Stimulated activated CD4-positive, alpha-beta T cell treated with anti-CD3 and anti-CD28 coated beads, Interleukin-15, amount 100 ng/mL, for 48 hours (primary cell): ENCODE measurements at regions not wholly inside any gene's neighbourhood (a gene's known extent, or its start where the extent isn't known, plus 50 kb on each side); places are given as distances from the start of the nearest gene placed in this dataset.
"Not testable (repeated sequence)": the region's sequence is repeated elsewhere in the genome, so short reads cannot be mapped to it uniquely, and the experiment has no call there.

ENCODE experiments used
- DNase-seq, 2 donors: peaks; one replicate each; pipeline ENCODE4 v3.0.0-alpha.2; 2020; ENCODE audit warnings: low read depth in 2 of 2

DNA sequence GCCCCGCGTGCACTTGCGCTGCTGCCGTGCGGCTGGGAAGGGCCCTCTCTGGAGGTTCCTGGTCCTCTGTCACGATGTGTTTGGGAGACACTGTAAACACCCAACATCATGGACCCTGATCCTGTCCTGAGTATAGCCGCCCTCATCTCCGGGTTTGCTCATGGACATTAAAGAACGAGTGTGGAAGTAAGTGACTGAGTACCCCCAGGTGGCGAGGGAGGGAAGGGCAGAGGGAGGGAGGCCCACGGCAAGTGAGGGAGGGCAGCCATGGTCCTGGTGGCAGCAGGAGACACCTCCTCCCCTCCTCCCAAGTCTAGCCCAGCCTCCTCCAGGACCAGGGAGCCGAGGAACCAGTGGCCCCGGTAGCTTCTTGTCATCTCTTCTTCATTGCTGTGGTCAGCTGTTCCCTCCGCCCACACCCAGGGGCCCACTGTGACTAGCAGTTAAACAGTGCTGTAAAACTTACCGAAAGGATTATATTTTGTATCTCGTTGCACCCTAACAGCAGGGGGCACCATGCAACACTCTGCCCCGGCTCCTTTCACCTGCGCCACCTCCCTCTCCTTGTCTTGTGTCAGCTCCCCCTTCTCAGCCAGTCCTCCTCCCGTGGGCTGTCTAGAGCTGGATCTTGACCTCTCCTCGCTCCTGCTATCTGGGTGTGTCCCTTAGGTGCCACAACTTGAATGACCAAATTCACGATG lies 566.5 kb upstream of the B3GAT1 start:
- no peak for DNase-seq

DNA sequence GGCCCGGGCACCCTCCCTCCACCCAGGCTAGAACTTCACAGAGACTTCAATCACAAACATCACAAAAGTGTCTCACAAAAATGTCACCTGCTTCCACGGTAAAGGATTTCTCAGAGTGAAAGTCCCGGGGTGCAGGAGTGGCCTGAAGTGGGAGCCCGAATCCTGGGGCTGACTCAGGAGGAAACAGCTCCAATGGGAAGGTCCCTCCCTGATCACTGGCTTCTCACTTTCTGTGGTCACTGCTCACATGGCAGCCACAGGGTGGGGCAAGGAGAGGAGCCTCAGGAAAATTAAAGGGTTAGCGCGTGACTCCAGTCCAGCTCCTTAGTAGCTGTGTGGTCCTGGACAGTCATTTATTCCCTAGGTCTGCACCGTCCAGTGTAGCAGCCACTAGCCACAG lies 564.5 kb upstream of the B3GAT1 start:
- DNase-seq = no peak

DNA sequence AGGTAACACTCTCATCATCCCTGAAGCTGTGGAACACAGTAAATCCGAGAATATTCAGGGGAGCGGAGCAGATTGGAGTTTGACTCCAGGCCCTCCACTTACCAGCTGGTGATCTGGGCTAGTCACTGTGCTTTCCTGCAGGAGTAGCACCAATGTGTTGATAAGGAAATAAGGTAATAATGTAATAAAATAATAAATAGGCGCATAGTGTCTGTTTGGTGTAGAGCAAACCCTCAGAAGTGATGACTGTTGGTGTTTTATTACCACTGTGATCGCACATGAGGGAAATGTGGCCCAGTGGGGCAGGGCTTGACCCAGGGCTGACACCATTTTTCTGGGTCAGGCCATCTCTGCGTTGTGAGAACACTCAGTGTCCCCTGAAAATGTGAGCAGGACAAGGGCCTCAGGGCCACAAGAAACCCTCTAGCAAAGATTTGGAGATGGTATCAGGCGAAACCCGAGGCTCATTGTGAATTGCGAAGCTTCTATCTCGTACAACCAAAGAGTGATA lies 563.9 kb upstream of the B3GAT1 start:
- no peak for DNase-seq

DNA sequence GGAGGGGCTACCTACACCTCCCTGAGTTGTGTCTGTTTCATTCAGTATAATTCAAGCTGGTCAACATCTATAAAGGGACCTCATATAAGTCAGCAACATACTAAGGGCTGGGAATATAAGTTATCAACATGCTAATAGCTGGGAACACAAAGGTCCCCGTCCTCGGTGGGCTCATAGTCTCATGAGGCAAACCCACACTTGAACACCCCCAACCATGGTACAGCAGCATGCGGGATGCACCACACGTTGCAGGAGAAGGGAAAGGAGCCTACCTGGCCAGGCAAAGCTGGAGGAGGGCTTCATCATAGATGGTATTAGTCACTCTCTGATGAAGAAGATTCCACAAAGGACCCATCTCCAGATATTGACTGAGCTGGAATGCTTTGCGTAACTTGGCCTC lies 561.8 kb upstream of the B3GAT1 start:
- no peak for DNase-seq

DNA sequence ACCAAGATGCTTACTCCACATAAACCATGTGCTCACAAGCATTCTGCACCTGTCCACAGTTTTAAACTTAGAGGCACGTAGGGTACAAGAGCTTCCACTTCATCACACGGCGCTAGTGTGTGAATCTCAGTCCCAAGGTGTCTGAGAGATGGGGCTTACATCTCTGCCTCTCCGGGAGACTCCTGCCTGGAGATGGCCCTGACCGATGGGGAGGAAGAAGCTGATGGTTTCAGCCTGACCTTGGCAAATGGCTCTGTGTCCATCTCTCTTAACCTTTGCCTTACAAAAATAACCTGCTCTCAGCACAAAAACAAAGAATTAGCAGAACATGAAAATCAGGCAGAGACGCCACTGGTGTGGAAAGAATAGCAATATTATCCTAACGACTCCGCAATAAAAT lies 559.3 kb upstream of the B3GAT1 start:
- no peak for DNase-seq

DNA sequence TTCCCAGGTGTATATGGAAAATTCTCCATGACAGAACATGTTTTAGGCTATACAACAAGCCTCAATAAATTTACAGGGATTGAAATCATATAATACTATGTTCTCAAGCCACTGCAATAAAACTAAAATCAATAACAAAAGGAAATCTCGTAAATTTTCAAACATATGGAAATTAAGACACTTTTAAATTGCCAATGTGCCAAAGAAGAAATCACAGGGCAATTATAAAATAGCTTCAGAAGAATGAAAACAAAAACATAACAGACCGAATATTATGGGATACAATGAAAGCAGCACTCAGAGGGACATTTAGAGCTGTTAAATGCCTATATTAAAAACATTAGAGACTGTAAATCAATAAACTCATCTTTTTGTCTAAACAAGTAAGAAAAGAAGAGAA lies 555.7 kb upstream of the B3GAT1 start:
- no peak for DNase-seq

DNA sequence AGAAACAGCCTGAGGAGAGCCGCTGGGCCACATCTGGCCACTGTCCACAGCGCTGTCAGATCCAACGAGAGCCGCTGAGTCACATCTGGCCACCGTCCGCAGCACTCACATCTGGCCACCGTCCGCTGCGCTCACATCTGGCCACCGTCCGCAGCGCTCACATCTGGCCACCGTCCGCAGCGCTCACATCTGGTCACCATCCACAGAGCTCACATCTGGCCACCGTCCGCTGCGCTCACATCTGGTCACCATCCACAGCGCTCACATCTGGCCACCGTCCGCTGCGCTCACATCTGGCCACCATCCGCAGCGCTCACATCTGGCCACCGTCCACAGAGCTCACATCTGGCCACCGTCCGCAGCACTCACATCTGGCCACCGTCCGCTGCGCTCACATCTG lies 549.3 kb upstream of the B3GAT1 start:
- not testable (repeated sequence) for DNase-seq

DNA sequence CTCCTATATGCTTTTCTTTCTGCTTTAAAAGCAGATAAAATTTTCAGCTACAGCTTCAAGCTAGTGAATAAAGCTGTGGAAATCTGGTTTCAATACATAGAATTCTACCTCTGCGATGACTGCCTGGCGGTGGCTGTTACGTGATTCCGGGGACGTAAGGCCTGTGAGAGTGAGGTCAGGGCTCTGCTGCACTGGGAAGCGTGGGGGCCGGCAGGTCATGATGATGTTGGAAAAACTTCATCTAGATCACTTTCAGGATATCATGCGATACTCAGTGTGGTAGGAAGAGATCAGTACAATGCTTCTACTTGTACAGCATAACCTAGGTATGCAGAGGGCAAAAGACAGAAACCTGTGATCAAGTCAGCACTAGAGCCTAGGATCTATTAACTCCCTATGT lies 546.8 kb upstream of the B3GAT1 start:
- DNase-seq = no peak

DNA sequence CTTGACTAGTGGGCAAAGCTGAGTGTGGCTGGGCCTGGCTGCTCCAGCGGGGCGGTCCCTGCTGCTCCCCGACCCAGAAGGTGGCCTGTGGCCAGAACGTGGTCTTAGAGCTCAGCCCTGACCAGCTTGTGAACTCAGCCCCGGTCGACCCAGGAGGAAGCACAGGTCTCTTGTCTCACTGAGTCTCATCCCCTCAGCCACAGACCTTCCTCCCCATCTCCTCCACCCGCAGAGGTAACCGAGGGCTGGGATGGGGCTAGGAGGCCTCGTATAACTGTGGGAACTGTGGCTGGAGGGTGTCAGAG lies 546.2 kb upstream of the B3GAT1 start:
- no peak for DNase-seq

DNA sequence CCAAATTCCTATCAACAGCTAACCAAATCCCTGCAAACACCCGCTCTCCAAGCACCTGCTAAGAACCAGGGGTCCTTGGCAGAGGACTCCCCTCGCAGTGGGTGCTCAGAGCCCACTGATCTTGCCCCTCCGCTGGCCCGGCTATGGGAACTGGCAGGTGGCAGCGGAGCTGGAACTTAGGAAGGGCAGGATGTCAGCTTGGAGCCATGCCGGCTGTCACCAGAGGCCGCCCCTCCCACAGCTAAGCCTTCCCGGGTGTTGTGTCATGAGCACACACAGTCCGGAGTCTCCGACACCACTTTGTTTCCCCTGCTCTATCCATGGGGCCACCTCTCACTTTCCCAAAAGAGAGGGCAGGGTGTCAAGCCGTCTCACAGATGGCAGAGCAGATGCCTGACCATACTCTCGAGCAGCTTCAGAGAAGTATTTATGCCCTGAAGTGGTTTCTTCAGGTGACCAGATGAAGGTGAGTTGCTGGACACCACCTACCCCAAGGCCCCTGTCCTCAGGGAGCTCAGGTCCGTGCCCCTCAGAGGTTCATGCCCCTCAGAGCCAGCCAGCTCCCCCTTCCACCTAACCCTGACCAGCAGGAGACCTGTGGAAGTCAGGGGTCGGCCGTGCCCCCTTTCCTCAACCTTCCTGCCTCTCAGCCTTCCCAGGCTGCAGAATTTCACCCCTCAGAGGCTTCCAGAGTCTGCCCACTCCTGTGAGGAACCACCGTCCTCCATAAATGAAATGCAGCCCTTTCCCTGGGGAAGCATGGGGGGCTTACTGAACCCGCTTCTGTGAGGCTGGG lies 545.7 kb upstream of the B3GAT1 start:
- DNase-seq = no peak

DNA sequence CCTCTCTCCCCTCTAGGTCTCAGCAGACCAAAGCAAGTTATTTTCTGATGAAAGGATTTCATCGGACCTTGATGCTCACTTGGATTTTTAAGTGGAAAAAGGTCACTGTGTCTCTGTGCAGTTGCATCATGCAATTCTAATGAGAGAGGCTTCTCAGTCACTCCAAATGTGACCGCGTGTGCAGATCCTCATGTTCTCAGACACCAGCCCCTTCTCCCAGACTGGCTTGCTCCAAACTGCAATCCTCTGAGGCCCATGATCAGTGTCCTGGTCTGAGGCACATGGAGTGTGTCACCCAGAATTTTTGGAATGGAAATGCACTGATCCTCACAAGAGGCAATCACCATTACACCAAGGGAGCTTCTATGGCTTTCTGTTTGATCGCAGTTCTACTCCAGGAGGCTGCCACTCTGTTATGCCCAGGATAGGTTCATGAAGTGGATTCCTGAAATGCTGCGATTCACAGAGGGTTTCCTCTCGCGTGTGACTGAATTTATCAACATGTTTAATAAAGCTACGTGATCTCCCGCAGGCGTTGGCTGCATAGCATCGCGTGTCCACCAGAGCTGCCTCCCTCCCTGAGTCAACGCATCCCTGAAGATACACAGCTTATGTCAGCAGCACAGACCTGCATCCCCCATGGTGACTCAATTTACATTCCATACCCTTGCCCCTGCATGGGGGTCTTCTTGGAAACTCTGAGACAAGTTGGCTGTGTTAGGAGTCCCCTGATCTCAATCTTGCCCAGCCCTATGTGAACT lies 544.6 kb upstream of the B3GAT1 start:
- DNase-seq = no peak

DNA sequence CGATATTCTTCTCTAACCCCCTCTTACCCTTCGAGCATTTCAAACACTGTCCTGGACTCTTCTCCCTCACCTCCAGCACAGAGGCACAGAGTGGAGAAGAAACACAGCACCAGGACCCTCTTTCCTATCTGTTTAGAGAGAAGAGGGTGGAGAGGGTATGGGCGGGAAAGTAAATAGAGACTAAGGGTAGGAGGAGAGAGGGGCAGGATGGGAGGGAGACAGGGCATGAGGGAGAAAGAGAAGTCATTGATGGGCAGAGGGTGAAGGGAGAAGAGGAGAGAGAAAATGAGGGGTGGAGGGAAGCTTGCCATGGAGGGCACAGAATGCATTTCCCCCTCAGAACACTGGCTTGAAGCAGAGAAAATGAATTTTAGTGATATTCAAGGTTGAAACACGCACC lies 543.9 kb upstream of the B3GAT1 start:
- not testable (repeated sequence) for DNase-seq

DNA sequence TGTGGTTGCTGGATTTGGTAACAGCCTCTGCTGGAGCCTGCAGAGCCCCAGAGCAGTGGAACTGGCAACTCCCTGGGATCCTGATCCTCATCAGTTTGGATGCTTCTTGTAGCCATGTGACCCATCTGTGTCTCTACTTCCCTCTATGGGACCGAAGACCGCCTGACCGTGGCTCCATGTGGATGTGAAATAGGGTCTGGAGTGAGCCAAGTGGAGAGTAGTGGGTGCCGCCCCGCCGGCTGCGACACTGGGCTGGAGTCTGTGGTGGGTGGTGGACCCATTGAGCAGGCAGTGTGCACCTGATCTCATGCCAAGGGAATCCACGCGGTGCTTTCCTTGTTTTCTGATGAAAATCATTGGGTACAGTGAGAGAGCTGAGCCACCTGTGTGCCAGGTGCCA lies 543.2 kb upstream of the B3GAT1 start:
- DNase-seq = no peak

DNA sequence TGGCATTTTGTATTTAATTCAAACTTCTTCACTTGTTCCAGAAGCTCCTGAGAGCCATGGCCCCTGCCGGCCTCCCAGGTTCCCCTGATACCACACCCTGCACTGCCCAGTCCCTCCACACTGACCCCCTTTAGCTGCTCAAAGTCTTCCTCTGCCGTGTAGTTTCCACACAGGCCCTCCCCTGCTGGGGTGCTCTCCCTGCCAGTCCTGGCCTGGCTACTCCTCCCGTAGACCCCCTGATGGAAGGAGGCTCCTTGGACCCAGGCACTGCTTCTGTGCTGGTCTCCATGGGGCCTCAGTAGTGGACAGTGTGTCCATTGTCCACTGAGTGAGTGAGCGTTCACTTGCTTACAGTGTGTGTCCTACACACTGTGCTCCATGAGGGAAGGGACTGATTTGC lies 542.4 kb upstream of the B3GAT1 start:
- not testable (repeated sequence) for DNase-seq

DNA sequence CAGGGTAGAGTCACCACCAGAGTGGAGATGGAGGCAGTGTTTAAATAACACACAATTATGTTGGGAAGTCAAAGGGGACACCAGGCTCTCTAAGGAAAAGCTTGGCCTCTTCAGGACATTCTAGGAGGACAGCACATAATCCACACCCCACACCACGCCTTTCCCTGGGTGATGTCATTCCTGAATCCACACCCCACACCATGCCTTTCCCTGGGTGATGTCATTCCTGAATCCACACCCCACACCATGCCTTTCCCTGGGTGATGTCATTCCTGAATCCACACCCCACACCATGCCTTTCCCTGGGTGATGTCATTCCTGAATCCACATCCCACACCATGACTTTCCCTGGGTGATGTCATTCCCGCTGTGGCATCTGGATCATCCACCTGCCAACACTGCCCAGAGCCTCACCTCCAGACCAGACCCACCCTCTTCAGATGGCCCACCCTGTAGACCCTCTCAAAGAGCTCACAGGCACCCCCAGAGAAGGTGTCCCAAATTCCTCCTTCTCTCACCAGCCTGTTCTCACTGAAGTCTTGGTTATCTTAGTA lies 541.5 kb upstream of the B3GAT1 start:
- DNase-seq = not testable (repeated sequence)

DNA sequence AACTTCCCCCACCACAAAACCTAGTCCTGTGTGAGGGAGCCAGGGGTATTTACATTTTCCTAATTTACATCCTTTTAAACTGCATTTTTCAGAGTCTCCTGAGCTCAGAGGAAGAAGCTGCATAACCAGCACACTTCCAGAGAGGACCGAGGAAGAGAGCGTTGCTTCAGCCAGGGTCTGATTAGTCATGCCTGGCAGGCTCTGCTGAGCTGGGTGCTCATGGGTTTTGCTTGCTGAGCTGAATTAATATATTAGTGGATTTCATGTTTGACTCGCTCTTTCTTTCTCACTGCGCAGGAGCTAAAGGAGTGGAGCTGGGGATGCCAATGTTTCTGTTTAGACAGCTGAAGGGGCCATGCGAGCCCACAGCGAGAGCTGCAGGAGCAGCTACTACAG lies 539.3 kb upstream of the B3GAT1 start:
- DNase-seq = no peak

DNA sequence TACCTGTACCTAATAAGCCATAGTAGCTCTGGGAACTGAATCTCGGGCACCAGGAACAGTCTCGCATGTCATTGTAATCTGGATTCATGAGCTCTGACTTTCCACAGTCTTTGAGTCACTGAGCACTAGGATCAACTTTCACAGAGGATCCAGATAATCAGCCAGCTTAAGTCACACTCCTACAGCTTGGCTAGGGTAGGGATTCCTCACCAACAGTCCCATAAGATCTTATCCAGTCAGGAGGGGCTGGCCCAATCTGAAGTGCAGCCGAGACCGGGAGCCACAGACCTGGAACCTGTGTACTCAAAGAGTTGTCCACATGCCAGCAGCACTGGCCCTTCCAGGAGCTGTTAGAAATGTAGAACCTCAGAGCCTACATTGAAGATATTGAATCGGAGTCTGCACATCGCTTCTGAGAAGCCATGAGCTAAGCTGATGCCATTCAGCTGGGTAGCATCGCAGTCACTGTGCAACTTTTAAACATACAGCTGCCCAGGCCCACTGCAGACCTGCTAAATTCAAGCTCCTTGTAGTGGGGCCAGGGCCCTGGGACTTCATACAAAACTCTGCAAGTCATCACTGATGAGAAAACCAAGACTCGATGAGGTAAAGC lies 538.8 kb upstream of the B3GAT1 start:
- DNase-seq = no peak

DNA sequence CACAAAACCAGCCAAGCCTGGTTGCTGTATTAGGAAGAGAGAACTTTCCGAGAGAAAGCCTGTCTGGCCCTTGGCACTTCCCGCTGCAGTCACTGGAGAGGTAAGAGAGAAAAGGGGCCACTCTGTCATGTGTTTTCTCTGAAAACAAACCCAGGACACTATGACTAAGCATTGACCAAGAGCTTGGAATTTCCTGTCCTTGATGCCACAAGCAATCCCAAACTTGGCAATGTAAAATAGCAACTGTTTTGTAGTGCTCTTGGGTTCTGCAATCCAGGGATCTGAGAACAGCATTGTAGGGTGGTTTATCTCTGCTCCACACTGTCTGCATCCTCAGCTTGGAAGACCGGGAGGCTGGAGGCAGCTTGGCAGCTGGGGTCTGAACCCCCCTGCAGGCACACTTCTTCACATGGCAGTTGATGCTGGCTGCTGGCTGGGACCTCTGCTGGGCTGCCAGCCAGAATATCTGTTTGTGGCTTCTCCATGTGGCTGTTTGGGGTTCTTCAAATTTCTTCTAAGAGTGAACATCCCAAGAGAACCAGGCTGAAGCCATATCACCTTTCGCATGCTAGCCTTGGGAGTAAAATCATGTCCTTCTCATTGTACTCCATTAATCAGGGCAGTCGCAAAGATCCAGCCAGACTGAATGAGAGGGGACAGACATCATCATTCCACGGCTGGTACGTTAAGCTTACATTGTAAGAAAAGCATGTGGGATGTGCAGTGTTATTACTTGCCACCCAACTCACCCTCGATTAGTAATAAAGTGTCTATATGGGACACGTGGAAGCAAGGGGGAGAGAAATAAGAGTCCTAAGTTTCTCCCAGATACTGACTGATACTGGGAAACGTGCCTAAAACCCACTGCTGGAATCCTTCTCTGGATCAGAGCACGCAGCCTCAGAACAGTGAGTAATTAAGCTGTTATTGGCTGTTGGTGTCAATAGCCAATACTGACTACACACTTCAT lies 537.4 kb upstream of the B3GAT1 start:
- no peak for DNase-seq

DNA sequence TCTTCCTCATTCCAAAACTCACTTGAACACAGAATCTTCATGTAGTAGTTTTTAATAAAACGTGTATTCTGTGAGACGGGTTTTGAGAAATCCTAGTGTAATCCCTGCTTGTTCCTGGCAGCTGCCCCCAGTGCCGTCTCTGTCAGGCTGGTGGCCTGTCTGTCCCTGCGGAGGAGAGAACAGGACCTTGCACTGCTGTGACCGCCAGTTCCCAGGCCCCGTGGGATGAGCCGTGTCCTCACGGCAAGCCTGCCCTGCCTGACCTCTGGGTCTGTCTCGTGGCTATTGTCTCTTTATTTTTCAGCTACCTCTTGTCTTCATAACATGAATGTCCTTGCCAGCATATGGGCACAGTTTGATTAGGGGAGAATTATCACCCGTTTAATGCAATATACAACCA lies 535.5 kb upstream of the B3GAT1 start:
- DNase-seq = no peak

DNA sequence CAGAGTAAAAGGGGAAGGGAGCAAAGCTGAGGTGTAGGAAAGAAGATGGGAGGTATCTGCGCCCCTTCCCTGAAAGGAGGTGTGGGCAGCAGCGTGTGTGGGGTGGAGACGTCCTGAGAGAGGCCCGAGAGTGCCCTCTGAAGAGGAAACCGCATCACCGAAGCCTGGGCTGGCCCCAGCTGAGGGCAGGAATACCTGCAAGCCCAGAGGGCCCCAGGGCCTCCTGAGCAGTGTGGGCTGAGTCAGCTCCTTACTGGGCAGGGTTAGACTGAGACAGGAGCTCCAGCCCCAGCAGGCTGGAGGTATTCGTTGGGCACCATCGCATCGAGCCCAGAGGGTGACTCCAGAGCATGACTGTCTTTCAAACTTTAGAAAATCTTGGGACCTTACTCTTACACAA lies 534.0 kb upstream of the B3GAT1 start:
- no peak for DNase-seq

DNA sequence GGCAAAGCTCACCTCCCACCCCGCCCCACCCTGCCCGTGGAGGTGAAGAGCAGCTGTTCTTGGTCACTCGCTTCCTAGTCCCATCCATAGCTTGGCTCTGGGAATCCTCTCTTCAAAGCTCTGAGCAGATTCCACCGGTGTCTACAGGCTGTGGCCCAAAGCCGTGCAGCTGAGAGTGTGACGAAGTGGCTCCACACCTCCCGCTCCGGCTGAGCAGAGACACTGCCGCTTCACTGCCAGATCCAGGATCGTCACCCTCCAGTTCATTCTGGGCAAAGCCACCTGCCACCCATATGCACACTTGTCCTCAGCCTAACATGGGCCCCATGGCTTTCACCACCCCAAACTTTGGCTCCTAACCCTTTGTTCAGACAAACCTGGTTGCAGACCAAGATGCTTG lies 532.9 kb upstream of the B3GAT1 start:
- no peak for DNase-seq
